Large intestine (tissue), 3 donors: ENCODE measurements at regions not wholly inside any gene's neighbourhood (a gene's known extent, or its start where the extent isn't known, plus 50 kb on each side); places are given as distances from the start of the nearest gene placed in this dataset.

ENCODE experiments used
- DNase-seq, 2 donors: peaks; one replicate each; pipeline versions ENCODE4 v3.0.0 to v3.0.0-alpha.2; 2013
- H3K27ac ChIP-seq: one replicate; pipeline ENCODE4 v1.5.1; 2013; ENCODE audit warnings: low read length
- H3K27me3 ChIP-seq: 2 replicates; pipeline ENCODE4 v1.6.1; 2013; ENCODE audit warnings: low read length; ENCODE audit not compliant: control insufficient read depth, insufficient read depth
- H3K36me3 ChIP-seq: 2 replicates; pipeline ENCODE4 v1.6.1; 2013; ENCODE audit warnings: low read length; ENCODE audit not compliant: control insufficient read depth, insufficient read depth
- H3K4me1 ChIP-seq: one replicate; pipeline ENCODE4 v1.6.1; 2013; ENCODE audit warnings: low read length; ENCODE audit not compliant: control insufficient read depth, insufficient read depth
- H3K4me3 ChIP-seq: one replicate; pipeline ENCODE4 v1.5.1; 2013; ENCODE audit warnings: low read length
- H3K9me3 ChIP-seq: one replicate; pipeline ENCODE4 v1.6.1; 2013; ENCODE audit warnings: mild to moderate bottlenecking, low read depth, low read length, moderate library complexity; ENCODE audit not compliant: control insufficient read depth
- WGBS: methylation state at CpG from one replicate; pipeline ENCODE4 v1.1.5; 2013; ENCODE audit warnings: low lambda C conversion rate; ENCODE audit not compliant: insufficient coverage; 5-methylcytosine and 5-hydroxymethylcytosine counted together

GRCh38 chr1:218573925-218574324 lies 228.8 kb downstream of the TGFB2 start:
- Histone ChIP-seq H3K36me3 (no peaks in the 10 kb centered on the region), H3K27ac (no peak overlapping the region), H3K4me1 (no peaks in the 10 kb centered on the region), H3K9me3 (no peaks in the 10 kb centered on the region), H3K27me3 (no peaks in the 10 kb centered on the region), H3K4me3 (no peak overlapping the region)
- WGBS: no CpG with 5 or more reads among the region's 2 CpGs
- no peak for DNase-seq

DNA sequence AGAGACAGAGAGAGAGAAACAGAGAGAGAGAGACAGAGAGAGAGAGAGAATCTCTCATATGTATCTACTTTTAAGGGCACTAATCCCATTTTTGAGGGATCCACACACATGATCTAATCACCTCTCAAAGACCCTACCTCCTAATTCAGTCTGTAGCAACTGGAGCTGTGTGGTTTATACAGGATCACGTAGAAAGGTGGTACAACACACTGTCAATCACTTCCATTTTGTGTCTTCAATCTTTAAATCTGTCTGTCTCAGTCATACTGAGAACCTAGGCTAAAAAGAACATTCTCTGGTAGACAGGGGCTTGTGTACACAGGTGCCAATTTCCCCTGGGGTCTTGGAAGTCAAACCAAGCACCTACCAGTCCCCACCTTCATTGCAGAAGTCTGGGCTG lies 229.9 kb downstream of the TGFB2 start:
- no CpG with 5 or more reads among the region's 1 CpG for WGBS
- Histone ChIP-seq H3K4me3 (no peak overlapping the region), H3K27ac (no peak overlapping the region), H3K36me3 (no peaks in the 10 kb centered on the region), H3K27me3 (no peaks in the 10 kb centered on the region), H3K4me1 (no peaks in the 10 kb centered on the region), H3K9me3 (no peaks in the 10 kb centered on the region)
- no peak for DNase-seq

GRCh38 chr1:218575856-218576255 lies 230.7 kb downstream of the TGFB2 start:
- H3K27ac ChIP-seq: no peak overlapping the region
- DNase-seq: no peak
- H3K36me3 ChIP-seq: no peaks in the 10 kb centered on the region
- H3K9me3 ChIP-seq: no peaks in the 10 kb centered on the region
- no peaks in the 10 kb centered on the region for H3K27me3 ChIP-seq
- no peaks in the 10 kb centered on the region for H3K4me1 ChIP-seq
- WGBS: no CpG with 5 or more reads among the region's 1 CpG
- no peak overlapping the region for H3K4me3 ChIP-seq

GRCh38 chr1:218582646-218583045 lies 237.5 kb downstream of the TGFB2 start:
- H3K27me3 ChIP-seq: no peaks in the 10 kb centered on the region
- H3K4me3 ChIP-seq: no peak overlapping the region
- no peak overlapping the region for H3K27ac ChIP-seq
- H3K4me1 ChIP-seq: no peaks in the 10 kb centered on the region
- H3K36me3 ChIP-seq: no peaks in the 10 kb centered on the region
- H3K9me3 ChIP-seq: no peaks in the 10 kb centered on the region
- no peak for DNase-seq

DNA sequence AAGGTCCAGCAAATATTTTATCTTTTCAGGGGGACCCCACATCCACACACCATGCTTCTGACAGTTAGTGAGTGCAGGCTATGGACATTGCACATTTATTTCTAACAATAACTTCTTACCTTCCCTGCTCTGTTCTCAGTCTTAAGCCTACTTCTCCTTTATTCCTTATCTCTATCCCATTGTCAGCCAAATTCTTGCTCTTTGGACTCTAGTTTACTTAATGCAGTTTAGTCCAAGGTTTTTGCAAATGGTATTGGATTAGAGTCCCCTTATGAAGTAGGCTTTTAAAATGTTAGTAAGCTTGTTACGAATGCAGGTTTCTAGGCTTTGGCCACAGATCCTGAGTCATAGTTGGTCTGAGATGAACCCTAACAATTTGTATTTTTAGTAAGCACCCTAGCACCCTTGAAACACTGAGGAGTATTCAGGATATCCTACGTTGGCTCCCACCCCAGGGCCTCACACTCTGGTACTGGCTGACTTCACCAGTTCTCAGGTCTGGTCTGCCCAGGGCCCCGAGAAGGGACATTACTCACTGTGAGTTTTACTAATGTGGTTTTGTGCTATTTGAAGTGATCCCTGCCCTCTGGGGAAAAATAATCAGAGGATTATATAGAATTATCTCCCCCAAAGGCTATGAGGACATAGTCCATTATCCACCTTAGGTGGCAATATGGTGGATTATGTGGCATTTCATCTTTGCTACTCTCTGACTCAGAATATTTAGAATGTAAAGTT lies 239.5 kb downstream of the TGFB2 start:
- no peaks in the 10 kb centered on the region for H3K4me1 ChIP-seq
- WGBS: 100% methylated on average over 1 of the region's 3 CpGs
- H3K27me3 ChIP-seq: no peaks in the 10 kb centered on the region
- no peak for DNase-seq
- H3K9me3 ChIP-seq: no peaks in the 10 kb centered on the region
- no peaks in the 10 kb centered on the region for H3K36me3 ChIP-seq
- no peak overlapping the region for H3K27ac ChIP-seq
- H3K4me3 ChIP-seq: no peak overlapping the region

DNA sequence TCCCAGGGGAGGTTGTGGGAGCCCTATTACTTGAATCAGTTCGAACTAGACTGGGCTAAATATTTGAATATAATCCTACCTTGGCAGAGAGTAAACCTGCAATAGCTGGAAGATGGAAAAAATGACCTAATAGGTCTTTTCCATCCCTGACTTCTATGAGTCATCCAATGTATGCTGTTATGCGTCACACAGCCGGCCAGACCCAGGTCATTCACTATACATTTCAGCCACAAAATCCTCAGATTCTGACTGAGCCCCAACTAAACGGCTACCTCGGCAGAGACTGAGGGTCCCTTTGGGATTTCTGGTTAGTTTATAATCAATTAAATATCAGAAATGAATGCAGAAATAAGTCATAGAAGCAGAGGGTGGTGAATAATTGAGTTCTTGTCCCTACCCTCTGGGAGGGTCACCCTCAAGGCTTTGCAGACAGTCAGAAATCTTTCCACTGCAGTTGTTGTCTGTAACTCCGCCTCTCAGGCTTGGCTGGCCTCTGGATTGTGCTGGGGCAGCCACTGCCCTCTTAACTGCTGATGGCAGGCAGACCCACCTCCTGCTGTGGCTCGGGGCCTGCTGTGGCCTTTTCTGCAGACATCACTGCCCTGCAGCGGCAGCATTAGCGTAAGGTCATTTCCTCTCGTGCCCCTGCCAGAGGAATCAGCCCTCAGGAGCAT lies 240.5 kb downstream of the TGFB2 start:
- Histone ChIP-seq H3K36me3 (no peaks in the 10 kb centered on the region), H3K27me3 (no peaks in the 10 kb centered on the region), H3K4me3 (no peak overlapping the region), H3K9me3 (no peaks in the 10 kb centered on the region), H3K27ac (no peak overlapping the region), H3K4me1 (no peaks in the 10 kb centered on the region)
- DNase-seq: no peak
- WGBS: no CpG with 5 or more reads among the region's 10 CpGs

DNA sequence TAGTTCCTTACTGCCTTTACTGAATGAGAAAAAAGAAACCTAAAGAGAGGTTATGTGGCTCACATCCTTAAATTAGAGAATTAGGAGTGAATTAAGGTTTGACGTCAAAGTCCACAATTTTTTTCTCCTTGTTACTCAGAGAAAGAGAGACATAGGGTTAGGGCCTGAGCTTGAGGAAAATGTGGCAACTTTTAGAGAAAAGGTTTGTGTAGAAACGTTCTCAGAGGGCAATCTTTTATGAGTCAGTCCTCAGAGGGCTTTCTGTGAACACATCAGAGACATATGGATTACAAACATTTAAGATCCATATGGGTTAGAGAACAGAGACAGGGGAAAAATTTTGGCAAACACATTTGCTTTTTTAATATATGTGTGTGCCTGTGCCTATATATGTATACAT lies 242.8 kb downstream of the TGFB2 start:
- H3K27ac ChIP-seq: no peak overlapping the region
- no peak overlapping the region for H3K4me3 ChIP-seq
- no peak for DNase-seq
- no peaks in the 10 kb centered on the region for H3K27me3 ChIP-seq
- WGBS: 100% methylated on average over 1 of the region's 2 CpGs
- no peaks in the 10 kb centered on the region for H3K9me3 ChIP-seq
- no peaks in the 10 kb centered on the region for H3K4me1 ChIP-seq
- H3K36me3 ChIP-seq: no peaks in the 10 kb centered on the region

DNA sequence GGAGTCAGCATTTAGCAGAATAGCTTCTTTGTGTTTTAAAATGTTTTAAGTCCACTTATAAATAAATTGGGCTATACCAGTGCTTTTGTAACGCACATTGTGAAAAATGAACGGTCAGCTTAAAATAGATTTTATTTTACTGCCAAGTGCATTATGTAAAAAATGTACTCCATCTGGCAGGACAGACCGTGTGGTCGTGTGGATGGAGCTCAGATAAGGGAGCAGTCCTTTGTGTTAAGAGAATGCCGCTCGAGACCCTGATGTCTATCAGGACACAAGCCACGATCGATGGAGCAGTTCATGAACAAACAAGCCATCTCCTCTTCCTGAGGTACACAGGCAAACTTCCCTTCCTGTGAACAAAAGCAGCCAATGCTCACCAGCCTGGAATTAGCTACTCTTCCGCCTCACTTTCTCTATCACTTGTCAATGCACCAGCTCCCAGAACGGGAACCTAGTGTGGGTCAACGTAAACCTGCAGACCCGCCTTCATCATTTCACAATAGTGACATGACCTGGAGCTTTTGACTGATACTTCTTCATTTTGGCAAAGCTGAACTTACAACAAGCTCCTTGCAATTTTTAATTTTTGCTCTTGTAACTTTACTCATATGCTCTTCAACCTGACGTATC lies 243.5 kb downstream of the TGFB2 start:
- Histone ChIP-seq H3K4me3 (no peak overlapping the region), H3K9me3 (no peaks in the 10 kb centered on the region), H3K27me3 (no peaks in the 10 kb centered on the region), H3K27ac (no peak overlapping the region), H3K4me1 (no peaks in the 10 kb centered on the region), H3K36me3 (no peaks in the 10 kb centered on the region)
- no peak for DNase-seq
- 95% methylated on average over 4 of the region's 13 CpGs for WGBS

DNA sequence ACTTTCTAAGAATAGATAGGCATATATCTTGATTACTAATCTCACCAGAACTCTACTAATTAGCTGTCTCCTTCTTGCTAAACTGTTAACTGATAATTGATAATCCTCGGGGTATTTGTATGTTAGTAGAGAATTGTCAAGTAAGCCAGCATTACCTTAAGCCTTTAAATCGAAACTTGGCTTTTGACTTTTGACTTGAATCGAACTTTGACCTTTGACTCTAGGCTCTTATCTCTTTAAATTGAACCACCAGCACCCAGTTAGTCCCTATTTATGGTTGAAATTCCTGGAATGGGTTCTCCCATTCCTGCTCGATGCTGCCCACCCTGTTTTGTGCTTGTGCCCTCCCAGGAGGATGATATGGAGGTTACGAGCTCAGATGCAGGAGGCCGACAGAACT lies 244.4 kb downstream of the TGFB2 start:
- WGBS: 50% methylated on average over 1 of the region's 6 CpGs

GRCh38 chr1:218591966-218592365 lies 246.8 kb downstream of the TGFB2 start:
- no peaks in the 10 kb centered on the region for H3K4me1 ChIP-seq
- no peaks in the 10 kb centered on the region for H3K36me3 ChIP-seq
- DNase-seq: no peak
- no peak overlapping the region for H3K27ac ChIP-seq
- no peaks in the 10 kb centered on the region for H3K27me3 ChIP-seq
- H3K4me3 ChIP-seq: no peak overlapping the region
- no peaks in the 10 kb centered on the region for H3K9me3 ChIP-seq

More for the DNA sequence above, 244.4 kb downstream of the TGFB2 start:
- Histone ChIP-seq H3K9me3 (no peaks in the 10 kb centered on the region), H3K36me3 (no peaks in the 10 kb centered on the region), H3K27ac (no peak overlapping the region), H3K27me3 (no peaks in the 10 kb centered on the region), H3K4me1 (no peaks in the 10 kb centered on the region), H3K4me3 (no peak overlapping the region)
- DNase-seq: no peak
